ENCODE measurements at regions not wholly inside any gene's neighbourhood (a gene's known extent, or its start where the extent isn't known, plus 50 kb on each side); places are given as distances from the start of the nearest gene placed in this dataset.

DNA sequence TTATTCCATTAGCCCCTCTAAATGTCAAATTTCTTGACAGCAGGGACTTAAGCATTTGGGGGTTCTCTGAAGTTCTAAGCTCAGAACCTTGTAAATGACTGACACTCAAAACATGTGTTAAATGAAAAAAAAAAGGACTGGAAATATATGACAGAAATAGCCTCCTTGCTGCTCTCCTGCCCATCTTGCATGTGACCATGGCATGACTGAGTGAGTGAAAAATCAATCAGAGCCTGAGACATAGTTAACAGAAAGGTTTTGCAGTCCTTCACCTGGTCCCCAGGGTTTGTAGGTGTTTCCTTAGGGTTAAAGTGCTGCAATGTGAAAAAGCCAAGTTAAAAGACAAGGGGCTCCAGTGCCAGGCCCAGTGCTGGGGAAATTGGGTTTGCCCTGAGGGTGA, 168.1 kb downstream of the ZBTB18 start:
- Histone ChIP-seq H3K9me3 (no peaks in the 10 kb centered on the region), H3K4me1 (replicated peaks) (no peaks in the 10 kb centered on the region), H3K27ac (no peak overlapping the region), H3K27me3 (replicated peaks; ENCODE audit: insufficient read depth) (no peaks in the 10 kb centered on the region), H3K36me3 (no peaks in the 10 kb centered on the region), H3K4me3 (no peak overlapping the region)
- intact Hi-C loops (cut with DNase I), result loop anchor here (10.0 kb wide), 2 partner anchors 236 to 364 kb away; partner anchors contain the start of genes ADSS2 and AKT3
- TF ChIP-seq, protein P1, sequence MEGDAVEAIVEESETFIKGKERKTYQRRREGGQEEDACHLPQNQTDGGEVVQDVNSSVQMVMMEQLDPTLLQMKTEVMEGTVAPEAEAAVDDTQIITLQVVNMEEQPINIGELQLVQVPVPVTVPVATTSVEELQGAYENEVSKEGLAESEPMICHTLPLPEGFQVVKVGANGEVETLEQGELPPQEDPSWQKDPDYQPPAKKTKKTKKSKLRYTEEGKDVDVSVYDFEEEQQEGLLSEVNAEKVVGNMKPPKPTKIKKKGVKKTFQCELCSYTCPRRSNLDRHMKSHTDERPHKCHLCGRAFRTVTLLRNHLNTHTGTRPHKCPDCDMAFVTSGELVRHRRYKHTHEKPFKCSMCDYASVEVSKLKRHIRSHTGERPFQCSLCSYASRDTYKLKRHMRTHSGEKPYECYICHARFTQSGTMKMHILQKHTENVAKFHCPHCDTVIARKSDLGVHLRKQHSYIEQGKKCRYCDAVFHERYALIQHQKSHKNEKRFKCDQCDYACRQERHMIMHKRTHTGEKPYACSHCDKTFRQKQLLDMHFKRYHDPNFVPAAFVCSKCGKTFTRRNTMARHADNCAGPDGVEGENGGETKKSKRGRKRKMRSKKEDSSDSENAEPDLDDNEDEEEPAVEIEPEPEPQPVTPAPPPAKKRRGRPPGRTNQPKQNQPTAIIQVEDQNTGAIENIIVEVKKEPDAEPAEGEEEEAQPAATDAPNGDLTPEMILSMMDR (IDR thresholded peaks at IDR 0.05), result no peak
- no peak for TF ChIP-seq POLR2AphosphoS5 (IDR thresholded peaks at IDR 0.05)
- no peak for TF ChIP-seq POLR2A (IDR thresholded peaks at IDR 0.05)
- DNase-seq (ENCODE audit: low spot score), result no peak

DNA sequence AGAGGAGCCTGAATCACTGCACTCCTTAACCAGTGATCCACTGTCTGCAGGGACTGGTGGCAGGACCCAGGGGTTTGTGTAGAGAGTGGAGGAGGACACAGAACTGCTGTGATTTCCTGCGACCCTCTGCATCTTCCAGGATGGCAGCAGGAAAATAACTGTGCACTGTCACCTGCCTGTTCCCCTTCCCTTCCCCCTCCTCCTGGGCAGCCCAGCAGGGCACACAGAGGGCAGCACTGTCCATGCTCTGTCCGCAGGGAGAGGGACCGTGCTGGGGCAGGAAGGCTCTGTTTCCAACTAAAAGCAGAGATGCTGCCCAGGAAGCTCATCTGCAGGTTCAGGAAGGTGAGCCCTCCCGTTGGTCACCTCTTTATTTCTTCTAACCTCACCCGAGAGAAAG, 168.7 kb downstream of the ZBTB18 start:
- intact Hi-C loops (cut with DNase I), result loop anchor here (10.0 kb wide), 2 partner anchors 235 to 365 kb away; partner anchors contain the start of genes ADSS2 and AKT3
- no peaks in the 10 kb centered on the region for H3K4me1 ChIP-seq (replicated peaks)
- no peak overlapping the region for H3K4me3 ChIP-seq
- H3K27ac ChIP-seq, result no peak overlapping the region
- 80% methylated on average over 5 of the region's 5 CpGs for WGBS
- no peaks in the 10 kb centered on the region for H3K36me3 ChIP-seq
- H3K9me3 ChIP-seq, result no peaks in the 10 kb centered on the region
- TF ChIP-seq POLR2AphosphoS5 (IDR thresholded peaks at IDR 0.05), result no peak
- no peak for TF ChIP-seq POLR2A (IDR thresholded peaks at IDR 0.05)
- TF ChIP-seq, protein P1 (IDR thresholded peaks at IDR 0.05), result no peak
- no peak for DNase-seq (ENCODE audit: low spot score)
- no peaks in the 10 kb centered on the region for H3K27me3 ChIP-seq (replicated peaks; ENCODE audit: insufficient read depth)

DNA sequence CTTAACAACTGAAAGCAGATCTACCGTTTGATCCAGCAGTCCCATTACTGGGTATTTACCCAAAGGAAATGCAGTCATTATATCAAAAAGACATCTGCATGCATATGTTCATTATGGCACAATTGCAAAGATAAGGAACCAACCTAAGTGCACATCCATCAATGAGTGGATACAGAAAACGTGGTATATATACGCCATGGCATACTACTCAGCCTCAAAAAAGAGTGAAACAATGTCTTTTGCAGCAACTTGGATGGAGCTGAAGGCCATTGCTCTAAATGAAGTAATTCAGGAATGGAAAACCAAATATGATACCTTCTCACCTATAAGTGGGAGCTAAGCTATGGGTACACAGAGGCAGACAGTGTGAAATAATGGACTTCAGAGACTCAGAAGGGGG, 169.3 kb downstream of the ZBTB18 start:
- no peak for DNase-seq (ENCODE audit: low spot score)
- 72% methylated on average over 3 of the region's 3 CpGs for WGBS

DNA sequence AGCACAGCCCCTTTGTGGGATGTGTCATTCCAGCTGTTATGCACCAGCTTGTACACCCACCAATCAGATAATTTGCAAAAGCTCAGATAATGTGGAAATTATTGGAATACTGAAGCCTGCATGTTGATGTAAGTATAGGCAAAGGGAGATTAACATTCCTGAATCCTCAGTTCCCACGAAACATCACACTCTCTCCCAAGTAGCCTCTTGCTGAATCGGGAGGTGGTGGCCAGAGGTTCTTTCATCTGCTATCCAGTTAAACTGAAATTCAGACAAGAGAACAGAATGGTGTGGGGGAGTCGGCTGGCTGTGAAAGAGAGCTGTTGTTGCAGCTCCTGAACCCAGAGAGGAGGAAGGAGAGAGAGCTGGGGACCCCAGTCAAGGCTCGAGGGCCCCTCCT, 170.9 kb downstream of the ZBTB18 start:
- intact Hi-C loops (cut with DNase I), result no loop called here
- no peaks in the 10 kb centered on the region for H3K27me3 ChIP-seq (replicated peaks; ENCODE audit: insufficient read depth)
- H3K27ac ChIP-seq, result no peak overlapping the region
- no peaks in the 10 kb centered on the region for H3K36me3 ChIP-seq
- WGBS, result 59% methylated on average over 4 of the region's 4 CpGs
- no peaks in the 10 kb centered on the region for H3K9me3 ChIP-seq
- H3K4me1 ChIP-seq (replicated peaks), result no peaks in the 10 kb centered on the region
- no peak for DNase-seq (ENCODE audit: low spot score)
- H3K4me3 ChIP-seq, result no peak overlapping the region
- no peak for TF ChIP-seq POLR2A (IDR thresholded peaks at IDR 0.05)
- TF ChIP-seq, protein P1 (IDR thresholded peaks at IDR 0.05), result no peak
- no peak for TF ChIP-seq POLR2AphosphoS5 (IDR thresholded peaks at IDR 0.05)

More for the DNA sequence above, 169.3 kb downstream of the ZBTB18 start:
- Histone ChIP-seq H3K4me3 (no peak overlapping the region), H3K4me1 (replicated peaks) (no peaks in the 10 kb centered on the region), H3K36me3 (no peaks in the 10 kb centered on the region), H3K27ac (no peak overlapping the region), H3K27me3 (replicated peaks; ENCODE audit: insufficient read depth) (no peaks in the 10 kb centered on the region), H3K9me3 (no peaks in the 10 kb centered on the region)
- TF ChIP-seq, protein P1 (IDR thresholded peaks at IDR 0.05), result no peak
- TF ChIP-seq POLR2AphosphoS5 (IDR thresholded peaks at IDR 0.05), result no peak
- no peak for TF ChIP-seq POLR2A (IDR thresholded peaks at IDR 0.05)
- intact Hi-C loops (cut with DNase I), result no loop called here

All from prostate gland (tissue), 2 donors.